Stimulated activated CD8-positive, alpha-beta memory T cell treated with anti-CD3 and anti-CD28 coated beads, Interleukin-4, amount 100 ng/mL, for 24 hours (primary cell): ENCODE measurements at regions not wholly inside any gene's neighbourhood (a gene's known extent, or its start where the extent isn't known, plus 50 kb on each side); places are given as distances from the start of the nearest gene placed in this dataset.

Source experiments
- DNase-seq: peaks from one replicate; pipeline ENCODE4 v3.0.0-alpha.2; 2020; ENCODE audit warnings: low read depth

DNA sequence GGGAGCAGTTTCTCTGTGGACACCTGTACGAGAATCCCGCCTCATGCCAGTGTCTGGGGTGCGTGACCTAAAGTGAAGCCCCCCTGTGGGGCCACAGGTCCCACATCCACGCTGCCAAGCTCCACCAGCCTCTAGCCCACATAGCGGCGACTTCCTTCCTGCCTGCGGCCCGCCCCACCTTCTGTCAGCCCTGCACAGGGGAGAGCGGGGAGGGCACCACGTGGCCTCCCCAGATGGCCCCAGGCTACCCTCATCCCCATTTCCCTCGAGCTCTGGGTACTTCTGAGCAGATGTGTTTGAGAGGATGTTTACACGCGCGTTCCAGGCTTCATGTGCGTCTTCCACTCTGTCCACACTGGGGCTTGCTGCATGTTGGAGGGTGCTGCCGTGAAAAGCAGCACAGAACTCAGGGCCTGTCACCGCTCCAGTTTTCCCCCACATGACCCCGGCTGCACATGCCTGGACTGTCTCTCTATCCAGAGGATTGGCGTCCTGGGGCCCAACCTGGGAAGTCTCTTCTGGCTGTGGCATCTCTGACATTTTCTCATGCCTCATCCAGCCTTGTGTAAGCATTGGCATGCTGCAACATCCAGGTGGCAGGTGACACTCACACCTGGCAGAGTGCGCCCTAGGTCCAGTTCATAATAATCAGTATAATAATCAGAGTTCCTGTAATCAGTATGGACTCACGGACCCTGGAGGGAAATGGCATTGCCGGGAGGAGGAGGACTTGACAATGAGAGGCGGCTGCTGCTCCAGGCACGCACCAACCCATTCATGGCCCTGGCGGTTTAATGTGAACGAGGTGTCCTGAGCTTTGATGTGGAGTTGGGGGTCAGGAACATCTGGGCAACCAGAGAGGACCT lies 146.3 kb upstream of the TWIST2 start:
- no peak for DNase-seq

DNA sequence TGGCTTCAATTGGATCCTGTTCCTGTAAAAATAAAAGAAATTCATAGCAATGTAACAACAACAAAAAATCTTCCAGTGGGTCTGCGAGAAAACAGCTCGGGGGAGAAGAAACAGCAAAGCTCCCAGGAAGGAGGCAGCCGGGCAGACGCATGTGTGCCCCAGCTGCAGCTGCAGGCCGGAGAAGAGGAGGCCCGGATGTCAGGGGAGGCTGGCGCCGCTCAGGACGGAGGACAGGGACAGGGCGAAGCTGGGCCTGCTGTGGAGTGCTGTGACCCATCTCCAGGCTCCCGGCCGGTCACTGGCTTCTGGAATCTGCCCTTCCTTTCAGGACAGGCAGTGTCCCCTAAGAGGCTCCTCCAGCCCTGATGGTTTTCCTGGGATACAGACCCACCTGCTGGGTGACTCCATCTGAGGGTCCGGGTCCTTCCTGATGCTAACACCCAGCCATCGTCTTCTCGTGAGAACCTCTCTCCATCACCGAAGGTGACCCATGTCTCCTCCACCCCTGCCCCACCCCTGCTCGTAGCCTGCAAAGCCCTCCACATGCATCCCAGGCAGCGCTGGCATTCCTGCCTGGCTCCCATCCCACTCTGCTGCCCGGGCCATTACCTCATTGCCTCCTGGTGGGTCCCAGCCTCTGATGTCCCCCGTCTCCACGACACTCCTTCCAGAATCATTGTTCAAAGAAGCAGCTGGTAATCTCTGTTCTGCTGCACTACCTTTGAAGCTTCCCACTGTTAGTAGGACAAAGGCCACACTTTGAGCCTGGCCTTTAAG lies 145.4 kb upstream of the TWIST2 start:
- DNase-seq = no peak

DNA sequence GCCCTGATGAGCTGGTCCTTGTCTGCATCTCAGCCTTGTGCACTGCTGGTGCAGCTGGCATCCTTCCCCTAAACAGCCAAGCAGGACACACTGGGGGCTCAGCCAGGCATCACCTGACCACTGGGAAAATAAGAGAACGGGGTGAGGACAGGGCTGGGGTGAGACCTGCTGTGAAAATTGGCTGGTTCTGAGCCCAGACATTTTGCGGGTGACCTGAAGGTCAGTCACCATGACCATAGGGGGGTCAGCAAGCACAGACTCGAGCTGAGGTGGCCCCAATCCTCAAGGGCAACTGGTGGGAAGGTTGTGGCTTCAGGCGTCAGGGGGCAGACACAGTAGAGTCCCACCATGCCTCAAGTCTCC lies 144.9 kb upstream of the TWIST2 start:
- DNase-seq = no peak

DNA sequence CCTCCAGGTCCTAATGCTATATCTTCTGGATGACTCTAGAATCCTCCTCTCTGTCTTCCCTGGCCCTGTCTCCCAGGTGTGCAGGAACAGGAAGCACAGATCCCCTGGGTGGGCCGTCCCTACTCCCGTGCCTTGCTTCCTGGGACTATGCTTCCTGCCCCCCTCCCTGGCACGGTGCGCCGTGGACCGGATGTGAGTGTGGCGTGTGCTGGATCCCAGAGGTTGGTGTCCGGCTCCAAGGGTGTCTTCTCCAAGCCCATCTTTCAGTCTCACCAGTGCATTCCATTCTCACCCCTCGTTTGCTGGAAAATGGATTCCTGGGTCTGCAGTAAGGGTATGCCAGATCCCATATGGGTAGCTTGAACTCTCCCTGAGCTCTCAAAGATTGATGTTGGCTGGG lies 144.4 kb upstream of the TWIST2 start:
- DNase-seq = no peak

DNA sequence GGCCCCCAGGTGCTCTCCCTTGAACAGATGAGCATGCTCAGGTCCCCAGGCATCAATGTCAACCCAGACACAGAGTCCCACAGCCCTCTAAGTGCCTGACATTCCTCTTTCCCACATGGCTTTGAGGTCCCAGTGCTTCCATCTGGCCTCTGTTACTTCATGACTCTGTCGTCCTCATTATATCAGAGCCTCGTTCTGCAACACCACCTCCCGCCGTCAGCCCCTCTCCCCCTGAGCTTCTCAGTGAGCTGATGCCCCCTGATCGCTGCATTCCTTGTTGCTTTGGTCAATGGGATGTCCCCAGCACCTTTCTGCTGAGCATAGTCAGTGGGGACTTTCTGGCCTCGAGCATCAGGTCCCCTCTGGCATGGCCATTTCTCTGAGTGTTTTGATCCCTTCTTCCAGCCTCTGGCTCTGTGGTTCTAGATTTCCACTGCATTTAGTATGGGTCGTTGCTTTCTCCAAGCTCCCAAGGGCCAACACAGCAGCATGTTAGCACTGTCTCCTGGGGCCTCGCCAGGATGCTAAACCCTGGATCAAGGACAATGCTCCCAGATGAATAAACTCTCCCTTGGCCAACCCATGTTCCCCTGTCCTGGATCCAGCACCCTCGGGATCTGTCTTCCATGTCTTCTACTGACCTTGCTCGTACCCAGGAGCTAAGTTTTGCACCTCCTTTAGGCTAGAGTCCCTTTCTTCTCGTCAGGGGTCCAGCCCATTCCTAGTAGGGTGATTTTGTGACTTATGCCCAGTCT lies 143.2 kb upstream of the TWIST2 start:
- no peak for DNase-seq

DNA sequence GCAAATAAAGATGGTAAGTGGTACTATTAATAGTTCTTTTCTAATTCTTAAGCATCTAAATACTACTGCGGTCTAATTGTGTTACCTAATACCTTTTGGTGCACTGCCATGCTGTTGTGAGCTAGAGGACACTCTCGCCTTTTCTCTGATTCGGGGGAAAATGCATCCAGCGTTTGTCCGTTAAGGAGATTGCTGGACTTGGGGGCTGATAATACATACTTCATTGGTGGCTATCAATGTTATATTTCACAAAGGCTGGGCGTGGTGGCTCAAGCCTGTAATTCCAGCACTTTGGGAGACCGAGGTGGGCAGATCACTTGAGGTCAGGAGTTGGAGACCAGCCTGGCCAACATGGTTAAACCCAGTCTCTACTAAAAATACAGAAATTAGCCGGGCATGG lies 141.7 kb upstream of the TWIST2 start:
- DNase-seq = no peak

DNA sequence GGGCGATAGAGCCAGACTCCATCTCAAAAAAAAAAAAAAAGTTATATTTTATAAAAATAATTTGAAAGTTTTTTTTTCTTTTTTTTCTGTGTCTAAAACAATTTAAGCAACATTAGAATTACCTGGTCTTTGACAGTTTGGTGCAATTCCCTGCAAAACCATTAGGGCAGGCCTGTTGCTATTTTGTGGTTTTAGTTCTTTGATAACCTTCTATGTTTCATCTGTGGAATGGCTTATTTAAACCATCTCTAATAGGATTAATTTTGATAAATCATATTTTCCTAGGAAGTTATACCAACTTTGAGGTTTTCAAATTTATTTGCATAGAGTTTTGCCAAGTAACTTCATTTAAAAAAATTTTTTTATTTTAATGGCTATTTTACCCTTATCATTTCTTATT lies 141.2 kb upstream of the TWIST2 start:
- DNase-seq = no peak

DNA sequence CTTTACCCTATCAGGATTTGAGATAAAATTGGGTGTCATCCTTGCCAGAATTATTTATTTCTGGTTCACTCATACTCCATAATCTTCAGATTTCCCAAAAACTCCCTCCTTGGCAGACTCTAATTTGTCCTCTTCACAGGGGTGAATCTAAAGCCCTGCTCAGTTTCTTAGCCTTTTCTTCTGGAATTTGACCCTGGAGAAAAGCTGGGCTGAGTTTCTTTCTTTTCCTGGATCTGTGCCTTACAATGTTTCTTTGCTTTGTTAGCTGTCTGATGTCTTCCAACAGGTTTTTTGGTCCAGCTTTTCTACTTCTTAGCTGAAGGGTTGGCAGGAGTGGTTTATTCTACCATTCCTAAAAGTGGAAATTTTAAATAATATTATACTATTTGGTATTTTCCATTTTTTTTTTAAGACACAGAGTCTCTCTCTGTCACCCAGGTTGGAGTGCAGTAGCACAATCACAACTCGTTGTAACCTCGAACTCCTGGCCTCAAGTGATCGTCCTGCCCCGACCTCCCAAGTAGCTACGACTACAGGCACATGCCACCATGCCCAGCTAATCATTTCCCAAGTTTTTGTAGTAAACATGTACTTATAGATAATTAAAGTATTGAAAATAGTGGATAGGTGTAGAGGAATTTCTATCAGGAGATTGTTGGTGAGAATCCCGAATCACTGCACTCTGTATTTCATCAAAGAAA lies 138.4 kb upstream of the TWIST2 start:
- no peak for DNase-seq

DNA sequence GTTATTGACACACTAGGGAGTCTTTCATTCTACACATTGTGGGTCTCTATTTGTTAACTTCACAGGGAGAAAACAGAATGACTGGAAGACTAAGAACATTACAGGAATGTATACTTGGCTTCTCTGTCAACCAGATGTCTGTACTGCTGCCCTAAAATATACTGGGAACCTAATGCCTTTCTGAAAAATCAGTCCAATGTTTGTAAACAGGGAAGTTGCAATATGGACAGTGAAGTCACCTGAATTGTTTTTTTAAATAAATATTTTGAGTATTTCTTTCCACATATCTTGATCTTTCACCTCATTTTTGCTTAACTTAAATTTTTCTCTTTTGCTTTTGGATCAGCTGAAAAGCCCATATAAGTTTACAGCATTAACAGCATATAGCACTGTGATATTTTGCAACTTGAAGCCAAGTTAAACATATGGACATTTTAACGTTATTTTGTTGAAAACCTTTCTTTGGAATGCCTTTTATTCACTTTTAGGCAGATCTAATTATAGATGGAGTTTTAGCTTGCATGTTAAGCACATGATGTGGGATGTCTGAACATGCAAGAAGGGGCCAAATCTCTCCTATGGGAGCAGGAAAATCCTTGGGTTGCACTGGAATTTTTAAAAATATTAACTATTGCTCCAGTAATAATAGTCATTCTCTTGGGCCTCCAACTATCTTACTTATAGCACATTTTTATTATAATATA lies 137.7 kb upstream of the TWIST2 start:
- no peak for DNase-seq

DNA sequence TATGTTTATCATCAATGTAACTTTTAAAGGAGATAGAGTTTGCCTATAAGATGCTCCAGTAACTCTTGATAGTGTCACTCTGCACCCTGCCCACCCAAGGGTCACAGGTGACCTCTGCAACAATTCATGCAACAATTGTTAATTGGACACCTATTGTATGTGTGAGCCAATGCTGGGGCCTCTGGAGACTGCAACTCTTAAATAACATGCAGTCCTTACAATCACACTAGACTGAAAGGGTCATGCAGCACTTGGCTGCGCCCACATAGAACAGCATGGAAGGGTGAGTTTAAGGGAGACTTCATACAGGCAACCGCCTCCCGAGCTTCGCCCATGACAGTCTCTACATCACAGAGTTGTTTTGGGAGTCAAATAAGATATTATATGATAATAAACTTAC lies 137.1 kb upstream of the TWIST2 start:
- no peak for DNase-seq

DNA sequence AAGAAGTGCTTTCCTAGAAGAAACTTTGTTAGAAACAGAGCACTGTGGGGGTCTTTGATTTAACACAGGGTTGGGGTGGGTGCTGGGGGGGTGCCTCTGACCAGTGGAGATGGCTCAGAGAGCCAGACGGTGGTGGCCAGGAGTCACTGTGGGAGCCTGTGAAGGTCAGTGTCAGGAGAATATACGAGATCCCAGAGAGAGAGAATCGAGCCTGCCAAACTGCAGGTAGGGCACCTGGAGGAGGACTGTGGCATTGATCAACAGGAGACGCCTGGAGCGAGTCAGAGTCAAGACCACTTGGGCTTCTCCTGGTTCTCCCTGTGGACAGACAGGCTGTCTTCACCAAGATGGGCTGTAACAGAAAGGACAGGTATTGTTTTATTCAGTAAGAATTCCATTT lies 136.5 kb upstream of the TWIST2 start:
- no peak for DNase-seq

DNA sequence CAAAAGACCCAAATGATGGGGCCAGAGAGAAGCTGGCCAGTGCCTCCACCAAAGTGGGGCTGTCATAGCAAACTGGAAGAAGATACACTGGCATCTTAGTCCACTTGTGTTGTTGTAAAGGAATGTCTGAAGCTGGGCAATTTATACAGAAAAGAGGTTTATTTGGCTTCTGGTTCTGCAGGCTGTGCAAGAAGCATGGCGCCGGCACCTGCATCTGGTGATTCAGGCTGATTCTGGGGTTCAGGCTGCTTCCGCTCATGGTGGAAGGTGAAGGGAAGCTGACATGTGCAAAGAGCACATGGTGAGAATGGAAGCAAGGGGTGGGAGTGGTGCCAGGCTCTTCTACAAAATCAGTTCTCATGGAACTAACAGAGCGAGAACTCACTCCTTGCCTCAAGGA lies 135.9 kb upstream of the TWIST2 start:
- DNase-seq = no peak

DNA sequence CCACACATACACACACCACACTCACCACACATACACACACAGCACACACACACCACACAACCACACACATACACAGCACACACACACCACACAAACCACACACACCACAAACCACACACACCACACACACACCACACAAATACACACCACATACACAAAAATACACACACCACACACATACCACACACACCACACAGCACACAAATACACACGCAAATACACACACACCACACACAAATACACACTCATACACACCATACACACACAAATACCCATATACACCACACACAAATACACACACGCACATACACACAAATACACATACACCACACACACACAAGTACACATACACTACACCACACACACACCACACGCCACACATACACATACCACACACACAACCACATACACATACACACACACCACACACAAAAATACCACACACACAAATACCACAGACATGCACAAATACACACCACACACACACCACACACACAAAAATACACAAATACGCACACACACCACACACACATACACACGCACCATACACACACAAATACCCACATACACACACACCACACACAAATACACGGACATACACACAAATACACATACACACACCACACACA lies 134.6 kb upstream of the TWIST2 start:
- no peak for DNase-seq

DNA sequence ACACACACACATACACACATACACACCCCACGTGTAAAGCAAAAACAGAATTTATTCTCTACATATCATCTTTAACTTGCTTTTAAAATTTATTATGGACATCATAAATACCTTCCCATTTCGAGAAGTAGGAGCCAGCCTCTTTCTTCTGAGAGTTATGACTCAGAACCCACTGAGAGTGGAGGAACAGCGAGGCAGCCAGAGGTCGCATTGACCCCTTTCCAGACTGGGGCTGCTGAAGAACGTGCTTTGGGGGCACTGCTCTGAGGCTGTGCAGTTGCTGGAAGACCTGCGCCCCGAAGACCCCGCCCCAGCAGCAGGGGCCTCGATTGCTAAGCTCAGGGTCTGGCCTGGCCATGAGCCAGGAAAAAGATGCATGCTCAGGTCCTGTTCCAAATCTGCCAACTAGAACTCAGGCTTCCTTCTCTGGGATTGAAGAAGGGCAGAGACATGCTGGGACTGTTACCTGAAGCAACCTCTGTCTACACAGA lies 133.8 kb upstream of the TWIST2 start:
- DNase-seq = no peak

DNA sequence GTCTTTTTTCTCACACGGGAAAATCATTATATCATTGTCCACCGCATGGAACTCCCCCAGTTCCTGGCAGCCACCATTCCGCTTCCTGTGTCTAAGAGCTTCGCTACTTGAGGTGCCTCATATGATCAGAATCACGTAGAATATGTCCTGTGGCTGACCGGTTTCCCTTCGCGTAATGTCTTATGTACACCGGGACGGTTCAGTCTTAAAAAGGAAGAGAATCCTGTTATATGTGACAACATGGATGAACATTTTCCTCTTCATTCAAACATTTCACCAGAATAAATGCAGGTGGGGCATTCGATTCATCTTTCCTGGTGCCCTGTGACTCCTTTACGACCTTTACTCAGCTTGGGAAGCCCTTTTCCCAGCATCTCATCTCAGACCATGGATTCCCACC lies 131.7 kb upstream of the TWIST2 start:
- DNase-seq = no peak

DNA sequence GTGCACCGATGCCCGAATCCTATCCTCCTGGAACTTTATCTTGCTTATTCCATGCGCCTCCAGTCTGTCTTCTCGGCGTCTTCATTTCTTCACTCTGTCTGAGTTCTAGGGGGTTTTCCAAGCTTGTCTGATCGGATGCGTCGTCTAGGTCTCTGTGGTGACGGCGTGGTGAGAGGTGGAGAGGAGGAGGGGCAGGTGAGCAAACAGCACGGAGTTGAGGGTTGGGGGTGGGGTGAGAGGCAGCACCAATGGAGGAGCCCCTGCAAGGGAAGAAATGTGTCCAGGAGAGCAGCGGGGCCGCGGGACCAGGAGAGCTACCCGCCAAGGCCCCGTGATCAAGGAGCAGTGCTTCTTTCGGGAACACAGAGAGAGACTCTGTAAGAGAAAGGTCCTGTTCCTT lies 131.3 kb upstream of the TWIST2 start:
- DNase-seq = no peak

DNA sequence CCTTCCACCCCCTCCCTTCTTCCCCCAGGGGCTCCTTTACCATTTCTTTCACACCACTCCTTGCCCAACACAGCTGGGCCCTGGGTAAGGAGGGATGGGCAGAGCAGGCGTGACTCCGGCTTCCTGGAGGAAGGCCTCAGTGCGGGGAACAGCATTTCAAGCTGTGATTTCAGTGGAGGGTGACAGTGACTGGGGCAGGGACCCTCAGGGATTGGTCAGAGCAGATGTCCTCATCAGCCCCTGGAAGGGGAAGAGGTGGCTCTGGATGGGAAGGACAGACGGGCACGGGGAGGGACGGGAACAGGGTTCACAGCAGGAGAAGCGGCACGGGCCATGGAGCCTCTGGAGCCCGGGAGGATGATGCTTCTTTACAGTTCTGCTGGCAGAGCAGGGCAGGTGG lies 130.8 kb upstream of the TWIST2 start:
- DNase-seq = no peak

DNA sequence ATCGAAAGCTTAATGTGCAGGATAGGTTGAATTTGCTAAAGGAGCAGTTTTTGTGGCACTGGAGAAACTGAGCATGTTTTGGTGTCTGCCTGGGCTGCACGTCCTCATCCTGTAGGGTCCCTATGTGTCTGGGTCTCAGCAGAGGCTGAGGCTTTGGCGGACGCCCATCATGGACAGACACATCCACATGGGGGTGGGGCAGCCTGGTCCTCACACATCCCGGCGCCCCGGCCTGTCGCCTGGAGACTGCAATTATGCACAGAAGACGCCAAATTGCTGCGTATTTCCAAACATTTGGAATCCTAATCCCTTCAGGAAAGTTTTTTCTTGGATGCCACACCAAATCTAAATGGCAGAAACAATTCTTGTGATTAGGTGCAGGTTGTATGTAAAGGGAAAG lies 128.2 kb upstream of the TWIST2 start:
- DNase-seq = no peak

DNA sequence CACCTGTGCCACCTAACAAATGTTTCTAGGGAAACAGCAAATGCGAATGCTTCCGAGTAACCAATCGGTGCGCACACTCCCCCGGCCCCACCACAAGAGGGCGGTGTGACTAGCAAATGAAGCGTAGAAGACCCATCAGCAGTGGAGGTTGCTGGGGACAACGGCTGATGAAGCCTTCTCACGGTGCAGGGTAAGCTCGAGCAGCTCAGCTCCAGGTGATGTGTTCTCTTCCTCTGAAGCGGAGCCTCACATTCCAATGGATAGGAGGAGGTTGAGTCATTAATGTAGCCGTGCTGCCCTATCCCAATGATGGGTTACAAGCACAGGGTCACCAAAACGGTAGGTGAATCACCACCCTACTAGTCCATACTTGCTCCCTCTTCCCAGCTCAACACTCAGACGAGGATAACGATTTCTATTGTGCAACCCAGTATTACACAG lies 127.6 kb upstream of the TWIST2 start:
- peak; percentile 36 for DNase-seq

DNA sequence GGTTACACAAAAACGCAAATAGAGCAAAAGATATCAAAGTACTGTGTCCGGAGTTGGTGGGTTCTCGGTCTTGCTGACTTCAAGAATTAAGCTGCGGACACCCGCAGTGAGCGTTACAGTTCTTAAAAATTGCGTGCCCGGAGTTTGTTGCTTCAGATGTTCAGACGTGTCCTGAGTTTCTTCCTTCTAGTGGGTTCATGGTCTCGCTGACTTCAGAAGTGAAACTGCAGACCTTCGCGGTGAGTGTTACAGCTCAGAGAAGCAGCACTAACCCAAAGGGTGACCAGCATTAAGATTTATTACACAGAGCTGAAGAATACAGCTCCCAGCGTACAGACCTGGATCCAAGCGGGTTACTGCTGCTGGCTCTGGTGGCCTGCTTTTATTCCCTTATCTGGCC lies 125.7 kb upstream of the TWIST2 start:
- no peak for DNase-seq

DNA sequence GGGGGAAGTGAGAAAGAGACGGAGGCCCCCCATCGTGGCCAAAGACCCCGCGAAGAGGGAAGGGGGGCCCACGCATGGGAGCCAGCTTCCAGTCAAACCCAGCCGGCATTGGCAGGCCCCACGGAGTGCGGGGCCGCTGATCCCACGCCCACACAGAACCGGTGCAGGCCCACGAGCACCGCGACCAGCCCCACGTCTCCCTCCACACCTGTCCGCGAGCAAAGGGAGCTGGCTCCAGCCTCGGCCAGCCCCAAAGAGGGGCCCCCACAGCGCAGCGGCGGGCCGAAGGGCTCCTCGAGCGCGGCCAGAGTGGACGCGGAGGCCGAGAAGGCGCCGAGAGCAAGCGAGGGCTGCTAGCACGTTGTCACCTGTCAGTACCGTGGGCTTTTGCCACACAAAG lies 125.0 kb upstream of the TWIST2 start:
- DNase-seq = no peak
